Astrocyte (in vitro differentiated cells and primary cell): ENCODE measurements at regions not wholly inside any gene's neighbourhood (a gene's known extent, or its start where the extent isn't known, plus 50 kb on each side); places are given as distances from the start of the nearest gene placed in this dataset.

Experiments
- CTCF ChIP-seq: IDR thresholded peaks from 2 replicates; pipeline ENCODE4 v1.5.1; 2011; ENCODE audit warnings: low read depth, mild to moderate bottlenecking, inconsistent platforms, low read length, moderate library complexity; ENCODE audit not compliant: insufficient read depth
- EZH2 ChIP-seq: IDR thresholded peaks from 2 replicates; pipeline ENCODE4 v1.6.1; 2012; ENCODE audit warnings: mild to moderate bottlenecking, low read length, inconsistent platforms; ENCODE audit not compliant: insufficient read depth

- TF ChIP-seq CTCF (no peak), EZH2 (no peak)
These were observed 406.4 kb downstream of the SEMA3D start for GRCh38 chr7:84780158-84781124.
